Thyroid gland (tissue), 4 donors: ENCODE measurements at regions not wholly inside any gene's neighbourhood (a gene's known extent, or its start where the extent isn't known, plus 50 kb on each side); places are given as distances from the start of the nearest gene placed in this dataset.

ENCODE experiments used
- CTCF ChIP-seq, 6 experiments: fragments of 200-600 bp in 3 of 6; fragments of 450-650 bp in 3 of 6; sonication (generic) in 3 of 6; IDR thresholded peaks; one replicate each; pipeline ENCODE4 v1.5.1; 2016 to 2019; ENCODE audit warnings: antibody characterized with exemption in 6 of 6, mild to moderate bottlenecking in 2 of 6, inconsistent platforms in 1 of 6, moderate library complexity in 1 of 6
- POLR2A ChIP-seq, 2 donors: fragments of 450-650 bp; IDR thresholded peaks; one replicate each; pipeline ENCODE4 v1.6.1; 2017; ENCODE audit warnings: antibody characterized with exemption in 2 of 2, mild to moderate bottlenecking in 2 of 2, moderate library complexity in 1 of 2

GRCh38 chr1:18045203-18045602 lies 62.4 kb upstream of the IGSF21 start:
- TF ChIP-seq CTCF (IDR thresholded peaks at IDR 0.05) = no peak
- no peak for TF ChIP-seq POLR2A (IDR thresholded peaks at IDR 0.05)
